Stimulated activated CD8-positive, alpha-beta memory T cell treated with anti-CD3 and anti-CD28 coated beads, Interleukin-12 subunit alpha, Interleukin-12 subunit beta, amount 100 ng/mL, for 1 hour (primary cell): ENCODE measurements at regions not wholly inside any gene's neighbourhood (a gene's known extent, or its start where the extent isn't known, plus 50 kb on each side); places are given as distances from the start of the nearest gene placed in this dataset.
"Not testable (repeated sequence)": the region's sequence is repeated elsewhere in the genome, so short reads cannot be mapped to it uniquely, and the experiment has no call there.

ENCODE experiments used
- DNase-seq: peaks from one replicate; pipeline ENCODE4 v3.0.0-alpha.2; 2020; ENCODE audit warnings: low read depth

DNA sequence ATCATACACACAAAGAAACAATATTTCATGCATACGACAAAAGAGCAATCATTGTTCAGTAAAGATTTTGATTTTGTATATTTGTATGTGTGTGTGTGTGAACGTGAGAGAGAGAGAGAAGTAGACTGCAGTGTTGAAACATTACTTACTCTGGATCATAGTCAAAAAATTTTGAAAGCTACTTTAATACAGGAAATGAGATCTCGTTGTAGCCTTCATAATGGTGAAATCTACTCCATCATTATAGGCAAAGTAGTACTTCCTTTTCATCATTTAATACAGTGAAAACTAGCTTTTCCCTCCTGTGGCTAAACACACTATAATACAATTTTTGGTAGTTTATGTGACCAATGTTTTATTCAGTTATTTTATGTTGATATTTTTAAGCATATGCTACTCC, 1427.7 kb upstream of the C9orf72 start:
- no peak for DNase-seq

DNA sequence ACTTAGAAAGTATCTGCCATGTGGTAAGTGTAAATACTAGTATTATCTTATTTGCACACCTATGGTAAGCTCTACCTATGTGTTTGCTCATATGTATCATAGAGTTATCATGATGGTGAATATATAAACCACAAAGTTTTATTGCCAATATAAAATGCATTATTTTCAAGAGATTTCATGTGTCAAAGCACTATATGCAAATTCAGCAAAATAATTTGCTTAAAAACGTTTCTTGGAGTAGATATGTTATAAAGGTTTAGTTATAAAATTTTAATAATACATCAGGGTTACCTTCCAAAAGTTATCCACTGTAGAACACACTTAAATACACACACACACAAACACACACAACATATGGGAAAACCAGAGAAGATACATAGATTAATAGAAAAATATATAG, 1431.7 kb upstream of the C9orf72 start:
- no peak for DNase-seq

DNA sequence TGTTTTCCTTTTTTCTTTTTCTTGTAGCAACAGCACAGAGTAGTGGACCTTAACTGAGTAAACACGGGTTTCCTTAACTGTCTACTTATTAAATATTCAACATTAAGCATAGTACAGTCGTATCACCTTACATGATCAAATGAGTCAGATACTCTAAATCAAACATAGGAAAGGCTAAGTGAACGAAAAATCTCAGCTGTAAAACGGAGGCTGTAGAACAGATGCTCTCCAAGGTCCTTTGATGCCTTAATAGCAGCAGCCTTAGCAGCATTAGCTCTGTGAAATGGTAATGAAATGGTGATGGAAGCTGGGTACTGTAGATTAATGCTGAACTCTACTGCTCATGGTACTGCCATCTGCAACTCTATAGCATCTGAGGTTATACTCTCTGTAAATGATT, 1433.3 kb upstream of the C9orf72 start:
- DNase-seq: no peak

GRCh38 chr9:29012911-29013310, 1439.6 kb upstream of the C9orf72 start:
- no peak for DNase-seq

DNA sequence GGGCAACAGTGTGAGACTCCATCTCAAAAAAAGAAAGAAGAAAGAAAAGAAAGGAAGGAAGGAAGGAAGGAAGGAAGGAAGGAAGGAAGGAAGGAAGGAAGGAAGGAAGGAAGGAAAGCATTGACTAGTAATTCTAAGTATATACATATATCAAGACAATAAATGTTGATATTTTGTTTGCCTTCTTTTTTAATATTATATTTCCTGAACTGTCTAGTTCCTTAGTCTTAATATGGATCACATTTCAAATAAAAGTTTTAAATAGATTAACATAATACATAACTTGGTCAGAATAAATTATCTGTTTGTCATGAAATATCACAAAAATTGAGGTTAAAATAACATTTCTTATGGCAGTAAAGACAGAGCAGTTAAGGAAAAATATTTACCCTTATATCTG, 1448.4 kb upstream of the C9orf72 start:
- DNase-seq: no peak

DNA sequence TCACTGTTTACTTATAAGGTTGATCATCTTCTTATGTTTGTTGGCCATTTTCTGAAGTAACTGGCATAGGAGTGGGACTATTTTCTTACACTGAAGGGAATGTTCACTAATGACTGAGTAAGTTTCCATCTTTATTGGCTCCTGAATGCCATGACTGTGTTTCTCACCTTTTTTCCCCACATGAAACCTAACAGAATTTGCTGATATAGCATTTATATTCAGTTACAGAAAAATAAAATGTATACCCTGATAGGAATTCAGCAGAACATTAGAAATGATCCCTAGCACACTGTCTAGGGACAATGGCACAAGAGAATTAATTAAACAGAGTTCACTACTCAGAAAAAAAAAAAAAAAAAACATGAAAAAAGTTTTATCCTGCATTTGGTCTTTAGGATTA, 1465.1 kb upstream of the C9orf72 start:
- no peak for DNase-seq

GRCh38 chr9:29039258-29039657, 1466.0 kb upstream of the C9orf72 start:
- no peak for DNase-seq

DNA sequence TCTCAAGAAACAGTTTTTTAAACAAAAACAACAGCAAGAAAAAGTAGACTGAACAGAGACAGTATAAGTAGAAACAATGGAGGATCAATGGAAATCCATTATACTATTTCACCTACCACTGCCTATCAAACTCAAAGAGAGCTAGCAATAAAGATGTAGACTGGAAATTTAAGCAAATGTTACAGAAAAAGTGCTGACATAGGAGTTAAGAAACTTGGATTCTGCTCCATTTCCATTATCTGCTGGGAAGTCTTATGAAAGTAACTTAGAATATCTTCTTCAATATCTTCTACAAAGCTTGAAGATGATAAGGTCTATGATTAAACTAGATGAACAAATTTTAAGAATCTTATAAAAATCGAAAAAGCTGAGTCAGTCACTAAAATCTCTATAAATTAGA, 1469.8 kb upstream of the C9orf72 start:
- no peak for DNase-seq

DNA sequence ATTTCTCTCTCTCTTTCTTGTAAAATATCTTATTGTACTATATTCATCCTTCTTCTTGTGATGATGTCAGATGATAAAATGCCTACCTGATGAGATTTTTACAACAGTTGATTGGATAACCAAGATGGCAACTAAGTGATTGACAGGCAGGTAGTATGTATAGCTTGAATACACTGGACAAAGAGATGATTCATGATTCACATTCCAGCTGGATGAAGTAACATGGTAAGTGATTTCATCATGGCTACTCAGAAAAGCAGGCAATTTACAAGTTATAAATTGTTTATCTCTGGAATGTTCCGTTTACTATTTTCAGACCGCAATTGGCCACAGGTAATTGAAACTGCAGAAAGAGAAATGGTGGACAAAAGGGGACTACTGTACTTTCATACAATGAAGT, 1471.7 kb upstream of the C9orf72 start:
- no peak for DNase-seq

DNA sequence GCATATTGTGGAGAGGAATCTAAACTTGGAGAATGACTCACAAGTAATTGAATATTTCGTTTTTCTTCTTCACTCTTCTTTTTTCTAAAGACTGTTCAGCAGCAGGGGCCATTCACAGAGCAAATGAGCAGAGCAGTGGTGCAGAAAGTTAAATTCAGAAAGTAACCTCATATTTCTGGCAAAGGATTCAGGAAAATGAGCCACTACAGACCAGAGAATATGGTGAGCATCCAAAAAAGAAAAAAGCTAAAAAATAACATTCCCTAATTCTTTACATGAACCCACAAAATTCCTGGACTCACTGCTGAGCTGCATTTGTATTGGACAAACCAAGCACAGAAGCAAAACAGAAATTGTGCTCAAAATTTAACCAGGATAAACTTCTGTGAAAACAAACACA, 1486.8 kb upstream of the C9orf72 start:
- DNase-seq: no peak

- no peak for DNase-seq
Observed at GRCh38 chr9:29062446-29062845, 1489.2 kb upstream of the C9orf72 start.

DNA sequence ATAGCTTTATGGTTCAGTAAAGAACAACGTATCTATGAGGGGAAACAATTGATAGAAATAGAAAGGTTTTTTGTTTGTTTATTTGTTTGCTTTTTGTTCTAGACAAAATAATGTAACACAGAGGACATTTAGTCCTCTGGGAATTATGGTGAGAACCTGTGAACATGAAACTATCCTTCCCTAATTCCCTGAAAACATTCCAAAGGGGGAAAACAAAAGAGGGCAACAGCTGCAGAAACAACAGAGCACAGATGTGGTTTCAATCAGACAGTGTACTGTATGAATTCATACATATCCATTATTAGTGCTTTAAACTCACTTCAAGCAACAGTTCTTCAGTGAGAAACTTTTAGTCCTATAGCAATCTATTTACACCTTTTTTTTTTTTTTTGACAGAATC, 1489.8 kb upstream of the C9orf72 start:
- DNase-seq: no peak

DNA sequence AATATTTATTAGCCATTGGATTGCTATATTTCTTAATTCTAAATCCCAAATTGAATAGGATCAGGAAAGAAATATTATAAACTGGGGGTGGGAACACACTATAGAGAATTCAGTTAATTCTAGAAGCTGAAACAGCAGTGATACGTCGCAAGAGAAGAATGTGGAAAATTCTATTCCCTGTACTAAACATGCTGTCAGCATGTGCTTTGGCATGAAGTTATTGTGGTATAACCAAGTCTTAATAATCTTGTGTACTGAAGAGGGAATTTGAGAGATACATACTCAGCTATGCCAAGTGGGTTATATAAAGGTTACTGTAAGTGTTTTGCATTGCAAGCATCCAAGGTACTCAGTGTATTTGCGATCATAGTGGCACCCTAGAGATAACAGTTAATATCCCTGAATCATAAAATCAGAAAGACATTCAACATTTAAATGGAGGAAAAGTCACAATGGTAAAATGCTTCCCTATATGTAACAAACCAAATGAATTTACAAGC, 1492.9 kb upstream of the C9orf72 start:
- DNase-seq: no peak

- no peak for DNase-seq
Observed at GRCh38 chr9:29068461-29068860, 1495.2 kb upstream of the C9orf72 start.

- DNase-seq: no peak
Observed at GRCh38 chr9:29069376-29069775, 1496.1 kb upstream of the C9orf72 start.

DNA sequence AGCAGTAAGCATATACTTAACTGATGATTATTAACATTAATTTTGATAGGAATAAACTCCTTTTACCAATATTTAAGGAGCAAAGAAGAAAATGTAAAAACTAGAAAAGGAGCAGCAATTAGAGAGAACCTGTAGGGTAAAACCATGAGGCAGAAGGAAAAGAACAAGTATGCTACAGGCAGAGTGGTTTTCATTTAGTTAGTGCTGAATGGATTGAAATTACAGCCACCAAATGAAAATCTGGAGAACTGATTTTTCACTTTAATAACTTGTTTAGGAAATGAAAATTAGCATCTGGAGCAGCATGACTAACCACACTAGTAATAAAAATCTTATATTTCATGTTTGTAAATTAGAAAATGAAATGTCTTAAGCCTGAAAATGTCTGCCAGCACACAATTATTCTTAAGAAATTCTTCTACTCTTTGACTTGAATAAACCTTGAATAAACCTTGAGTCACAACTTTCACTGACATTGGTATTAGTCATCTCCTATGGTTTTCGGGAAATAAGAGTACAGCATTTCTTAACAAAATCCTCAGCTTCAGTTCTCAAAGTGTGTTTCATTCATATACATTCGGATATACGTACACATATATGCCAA, 1504.9 kb upstream of the C9orf72 start:
- no peak for DNase-seq

DNA sequence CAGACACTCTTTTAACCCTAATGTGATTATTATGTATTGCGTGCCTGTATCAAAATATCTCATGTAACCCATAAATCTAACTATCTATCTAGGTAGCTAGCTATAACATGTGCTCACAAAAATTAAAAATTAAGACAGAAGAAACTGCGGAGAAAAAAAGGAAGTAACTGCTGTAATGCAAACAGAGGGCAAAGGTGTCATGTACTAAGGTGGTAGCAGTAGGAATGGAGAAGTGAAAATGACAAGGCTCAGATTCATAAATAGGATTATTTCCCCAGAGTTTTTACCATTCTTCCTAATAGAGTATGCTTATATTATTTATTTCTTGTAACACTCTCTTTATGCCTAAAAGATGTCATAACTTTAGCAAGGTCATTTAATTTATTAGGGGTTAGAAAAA, 1527.5 kb upstream of the C9orf72 start:
- no peak for DNase-seq

DNA sequence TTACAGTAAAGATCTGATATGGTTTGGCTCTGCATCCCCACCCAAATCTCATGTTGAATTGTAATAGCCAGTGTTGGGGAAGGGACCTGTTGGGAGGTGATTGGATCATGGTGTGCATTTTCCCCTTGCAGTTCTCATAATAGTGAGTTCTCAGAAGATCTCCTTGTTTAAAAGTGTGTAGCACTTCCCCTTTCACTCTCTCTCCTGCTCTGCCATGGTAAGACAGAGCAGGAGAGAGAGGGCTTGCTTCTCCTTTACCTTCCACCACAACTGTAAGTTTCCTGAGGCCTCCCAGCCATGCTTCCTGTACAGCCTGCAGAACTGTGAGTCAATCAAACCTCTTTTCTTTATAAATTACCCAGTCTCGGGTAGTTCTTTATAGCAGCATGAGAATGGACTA, 1530.9 kb upstream of the C9orf72 start:
- DNase-seq: not testable (repeated sequence)

- no peak for DNase-seq
Observed at GRCh38 chr9:29118555-29118954, 1545.3 kb upstream of the C9orf72 start.

DNA sequence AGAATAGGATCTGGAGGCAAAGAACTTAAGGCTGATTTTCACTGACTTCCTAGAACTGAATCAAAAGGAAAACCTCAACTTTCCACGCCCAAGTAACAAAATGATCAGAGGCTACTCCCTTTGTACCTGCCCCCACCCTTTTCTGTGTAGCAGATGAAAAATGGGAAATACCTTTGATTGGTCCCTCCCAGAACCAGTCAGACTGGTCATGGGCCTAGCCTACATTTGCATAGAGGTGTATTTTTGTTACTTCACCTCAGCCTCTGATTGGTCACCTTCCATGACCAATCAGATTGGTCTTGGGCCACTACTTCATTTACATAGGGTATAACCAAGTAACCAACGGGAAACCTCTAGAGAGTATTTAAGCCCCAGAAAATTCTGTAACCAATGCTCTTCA, 1553.5 kb upstream of the C9orf72 start:
- no peak for DNase-seq

- DNase-seq: no peak
Observed at GRCh38 chr9:29129763-29130162, 1556.5 kb upstream of the C9orf72 start.

- no peak for DNase-seq
Observed at GRCh38 chr9:29144476-29144875, 1571.2 kb upstream of the C9orf72 start.

- no peak for DNase-seq
Observed at GRCh38 chr9:29150606-29151005, 1577.3 kb upstream of the C9orf72 start.

DNA sequence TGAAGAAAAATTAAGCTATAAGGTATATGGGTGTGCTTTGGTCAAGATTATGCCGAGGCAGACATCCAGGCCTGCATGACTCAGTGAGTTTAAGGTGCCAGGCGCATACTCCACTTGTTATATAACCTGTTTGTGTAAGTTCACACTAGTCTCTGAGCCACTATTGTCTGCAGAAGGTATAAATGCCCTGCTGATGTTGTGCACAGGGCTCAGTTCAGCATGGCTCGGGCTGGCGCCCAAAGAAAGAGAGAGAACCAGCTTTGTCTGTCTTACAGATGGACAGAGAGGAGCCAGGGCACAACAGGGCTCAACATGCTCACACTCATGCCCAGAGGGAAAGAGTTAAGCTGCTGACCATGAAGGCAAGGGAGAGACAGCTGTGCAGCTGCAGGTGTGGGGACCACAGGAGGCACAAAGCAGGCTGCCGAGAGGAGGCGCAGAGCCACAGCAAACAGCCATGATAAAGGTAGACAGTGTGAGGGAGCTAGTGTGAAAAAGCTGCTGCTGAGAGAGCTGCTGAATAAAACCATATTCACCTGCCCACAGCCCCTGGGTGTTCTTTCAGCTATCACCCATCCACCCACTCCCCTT, 1587.6 kb upstream of the C9orf72 start:
- no peak for DNase-seq
